Stimulated activated CD4-positive, alpha-beta T cell treated with anti-CD3 and anti-CD28 coated beads, Interleukin-15, amount 100 ng/mL, for 24 hours (primary cell): ENCODE measurements at regions not wholly inside any gene's neighbourhood (a gene's known extent, or its start where the extent isn't known, plus 50 kb on each side); places are given as distances from the start of the nearest gene placed in this dataset.

Source experiments
- DNase-seq: peaks from one replicate; pipeline ENCODE4 v3.0.0-alpha.2; 2020

DNA sequence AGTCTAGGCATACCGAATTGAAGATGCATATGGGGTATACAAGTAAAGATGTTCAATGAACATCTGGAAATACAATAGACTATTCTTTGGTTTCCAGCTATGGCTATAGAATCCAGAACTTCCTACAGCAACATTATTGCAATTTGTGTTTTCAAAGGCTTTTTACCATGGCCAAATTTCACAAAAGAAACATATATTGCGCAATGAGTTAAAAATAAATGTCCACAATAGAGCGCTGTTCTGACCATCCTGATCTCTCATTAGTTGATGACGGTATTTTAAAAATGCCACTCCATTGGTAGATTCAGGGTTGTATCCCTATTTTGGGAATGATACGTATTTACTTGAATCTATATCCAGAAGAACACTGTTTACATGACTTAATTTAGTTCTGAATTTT, 139.2 kb downstream of the LINC00632 start:
- no peak for DNase-seq

DNA sequence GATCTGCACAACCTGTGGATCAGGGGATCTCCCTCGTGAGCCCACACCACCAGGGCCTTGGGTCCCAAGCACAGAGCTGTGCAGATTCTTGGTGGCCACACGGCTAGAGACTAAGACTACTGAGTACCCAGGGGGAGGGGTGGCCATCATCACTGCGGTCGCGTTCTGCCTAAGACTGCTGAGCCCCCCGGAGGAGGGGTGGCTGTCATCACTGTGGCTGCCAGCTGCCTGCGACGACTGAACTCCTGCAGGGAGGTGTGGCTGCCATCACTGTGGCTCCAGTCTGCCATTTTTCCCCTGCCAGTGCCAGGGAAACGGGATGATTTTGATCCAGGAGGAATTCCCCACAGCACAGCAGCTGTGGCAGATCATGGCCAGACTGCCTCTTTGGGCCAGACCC, 141.7 kb upstream of the SPANXB1 start:
- DNase-seq: no peak

DNA sequence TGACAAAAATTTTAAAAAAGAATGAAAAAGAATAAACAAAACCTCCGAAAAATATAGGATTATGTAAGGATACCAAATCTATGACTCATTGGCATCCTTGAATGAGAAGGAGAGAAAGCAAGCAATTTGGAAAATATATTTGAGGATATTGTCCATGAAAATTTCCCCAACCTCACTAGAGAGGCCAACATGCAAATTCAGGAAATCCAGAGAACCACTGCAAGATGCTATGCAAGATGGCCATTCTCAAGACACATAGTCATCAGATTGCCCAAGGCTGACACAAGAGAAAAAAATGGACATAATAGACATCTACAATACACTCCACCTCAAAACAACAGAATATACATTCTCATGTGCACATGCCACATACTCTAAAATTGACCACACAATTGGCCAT, 135.9 kb upstream of the SPANXB1 start:
- no peak for DNase-seq

DNA sequence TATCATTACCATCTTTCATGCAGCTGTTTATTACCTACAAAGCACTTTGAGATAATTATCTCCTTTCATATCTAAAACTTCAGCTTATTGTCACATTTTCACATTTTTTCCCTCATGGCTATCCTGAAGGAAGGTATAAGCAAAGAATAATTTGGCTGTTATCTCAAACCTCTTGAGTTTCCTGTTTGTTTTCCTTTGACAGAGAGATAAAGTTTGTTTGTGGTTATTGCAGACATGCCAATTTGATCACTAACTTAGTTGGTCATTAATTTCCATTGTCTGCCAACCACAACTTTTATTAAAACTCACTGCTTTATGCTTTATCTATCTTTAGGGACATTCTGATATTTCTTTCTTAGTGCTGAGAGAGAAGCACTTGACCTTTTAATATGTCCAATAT, 89.8 kb upstream of the SPANXB1 start:
- DNase-seq: no peak

DNA sequence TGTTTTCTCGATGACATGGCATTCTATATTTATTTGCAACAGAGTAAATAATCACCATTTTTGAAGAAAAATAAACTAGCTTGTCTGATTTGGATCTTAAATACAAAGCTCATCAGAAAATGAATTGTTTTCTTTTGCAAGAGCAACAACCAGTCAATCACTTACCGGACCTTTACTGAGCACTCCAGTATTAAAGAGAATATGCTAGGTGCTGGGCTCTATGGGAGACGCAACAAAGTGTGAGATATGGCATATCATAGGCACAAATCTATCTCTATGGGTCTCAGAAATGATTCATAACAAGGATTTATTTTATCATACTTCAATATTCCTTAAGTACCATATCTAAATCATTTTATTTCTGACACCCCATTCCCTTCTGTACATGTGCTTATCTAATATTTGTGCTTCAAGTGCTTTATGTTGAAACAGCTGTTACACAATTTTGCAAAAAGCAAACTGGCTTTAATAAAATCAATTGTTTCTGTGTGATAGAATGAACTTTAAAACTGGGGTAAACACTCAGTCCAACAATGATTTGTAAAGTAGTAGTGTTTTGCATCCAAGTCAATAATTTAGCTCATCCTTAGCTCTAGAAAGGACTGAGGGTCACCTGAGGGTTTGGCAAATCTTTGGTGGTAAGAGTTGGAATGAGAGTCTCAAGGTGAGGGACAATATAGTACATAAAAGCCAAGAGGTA, 88.4 kb upstream of the SPANXB1 start:
- DNase-seq: no peak

DNA sequence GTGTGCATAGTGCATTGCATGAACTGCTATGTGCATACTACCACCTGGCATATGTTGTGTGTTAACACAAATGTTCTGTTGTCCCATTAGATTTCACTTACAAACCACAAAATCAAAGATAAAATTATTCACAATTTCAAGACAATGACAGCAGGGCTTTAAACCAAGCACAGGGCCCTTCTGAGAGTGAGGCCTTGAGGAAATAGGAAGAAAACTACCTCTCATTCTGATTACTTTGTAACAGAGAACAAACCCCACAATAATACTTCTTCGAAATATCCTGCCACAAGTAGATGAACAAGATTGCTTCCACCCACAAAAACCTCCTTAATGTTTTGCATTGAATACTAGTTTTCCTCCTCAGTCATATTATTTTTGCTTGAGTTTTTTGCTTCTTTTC, 85.5 kb upstream of the SPANXB1 start:
- no peak for DNase-seq

DNA sequence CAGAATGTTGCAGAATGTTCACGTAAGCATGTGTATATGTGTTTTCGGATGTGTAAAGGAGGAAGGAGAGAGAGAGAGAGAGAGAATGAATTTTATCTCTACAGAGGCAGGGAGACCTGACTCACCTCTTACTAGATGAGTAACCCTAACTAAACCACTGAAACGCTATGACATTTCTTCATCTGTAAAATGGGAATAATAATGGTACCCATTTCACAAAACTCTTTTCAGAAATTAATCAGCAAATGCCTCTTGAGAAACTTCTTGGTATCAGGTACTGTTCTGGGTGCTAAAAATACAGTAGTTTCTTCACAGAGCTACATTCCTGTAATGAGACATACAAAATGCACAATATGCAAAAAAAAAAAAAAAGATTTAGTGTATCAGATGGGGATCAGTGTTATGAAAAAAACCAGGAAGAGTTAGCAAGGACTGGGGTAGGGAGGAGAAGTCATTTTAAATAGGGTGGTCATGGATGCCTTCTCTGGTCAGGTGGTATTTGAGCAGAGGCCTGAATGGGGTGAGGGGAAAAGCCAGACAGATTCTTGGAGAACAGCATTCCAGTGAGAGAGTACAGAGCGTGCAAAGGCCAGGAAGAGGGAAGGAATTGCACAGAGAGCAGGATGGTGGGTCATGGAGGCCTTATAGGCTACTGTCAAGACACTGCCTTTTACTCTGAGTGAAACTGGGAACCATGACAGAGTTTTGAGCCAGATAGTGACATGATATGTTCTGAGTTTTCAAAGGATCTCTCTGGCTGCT, 84.9 kb upstream of the SPANXB1 start:
- DNase-seq: no peak

DNA sequence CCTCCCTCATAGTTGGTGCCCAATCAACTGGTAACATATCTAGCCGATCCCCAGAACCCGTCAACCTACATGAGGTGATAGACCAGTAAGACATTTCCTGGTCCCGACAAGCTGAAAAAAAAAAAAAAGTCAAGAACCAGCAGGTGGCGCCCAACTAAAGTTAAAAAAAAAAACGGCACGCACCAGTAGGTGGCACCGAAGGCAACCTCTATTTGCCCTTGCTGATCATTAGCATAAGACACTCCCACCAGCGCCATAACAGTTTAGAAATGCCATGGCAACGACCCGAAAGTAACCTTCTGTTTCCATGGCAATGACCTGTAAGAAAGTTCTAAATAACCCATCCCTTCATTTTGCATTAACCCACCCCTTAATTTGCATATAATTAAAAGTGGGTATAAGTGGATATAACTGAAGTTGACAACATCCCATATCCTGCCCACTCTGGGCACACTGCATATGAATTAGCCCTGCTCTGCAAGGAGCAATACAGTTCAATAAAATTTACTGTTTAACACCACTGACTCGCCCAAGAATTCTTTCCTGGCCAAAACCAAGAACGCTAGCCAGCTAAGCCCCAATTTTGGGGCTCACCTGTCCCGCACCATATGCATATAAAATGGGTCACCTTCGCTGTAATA, 83.9 kb upstream of the SPANXB1 start:
- peak; percentile 27 for DNase-seq

DNA sequence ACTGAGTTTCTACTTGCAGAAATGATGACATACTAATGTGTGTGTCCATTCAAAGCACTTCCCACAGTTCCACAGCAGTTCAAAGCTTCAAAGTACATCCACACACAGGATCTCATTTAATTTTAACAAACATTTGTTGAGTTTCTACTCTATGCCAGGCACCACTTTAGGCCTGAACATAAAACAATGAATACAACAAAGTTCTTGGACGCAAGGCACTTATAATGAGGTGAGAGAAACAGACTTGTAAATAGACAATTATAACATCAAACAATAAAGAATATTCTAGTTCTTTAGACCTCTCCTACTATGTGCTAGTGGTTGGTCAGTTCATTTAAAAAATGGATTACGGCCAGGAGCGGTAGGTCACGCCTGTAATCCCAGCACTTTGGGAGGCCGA, 82.0 kb upstream of the SPANXB1 start:
- no peak for DNase-seq

- DNase-seq: no peak
Observed at GRCh38 chrX:140923118-140923517, 79.3 kb upstream of the SPANXB1 start.

GRCh38 chrX:140928739-140929138, 73.7 kb upstream of the SPANXB1 start:
- DNase-seq: no peak

DNA sequence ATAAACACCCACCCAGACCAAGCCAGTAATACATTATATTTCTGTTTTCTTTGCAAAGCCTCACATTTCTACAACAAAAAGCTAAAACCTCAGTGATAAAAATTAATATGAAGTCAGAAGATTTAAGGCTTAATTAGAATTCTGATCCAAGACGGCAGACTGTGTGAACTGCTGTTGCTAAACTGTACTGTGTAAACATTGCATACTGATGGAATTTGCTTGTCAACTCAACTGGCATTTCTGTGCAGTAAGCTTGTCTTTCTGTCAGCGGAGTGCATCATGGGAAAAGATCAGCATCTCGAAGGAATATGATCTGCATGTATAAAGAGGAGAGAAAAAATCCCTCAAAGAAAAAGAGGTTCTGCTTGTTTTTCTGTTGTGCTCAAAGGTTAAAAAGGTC, 69.4 kb upstream of the SPANXB1 start:
- no peak for DNase-seq

DNA sequence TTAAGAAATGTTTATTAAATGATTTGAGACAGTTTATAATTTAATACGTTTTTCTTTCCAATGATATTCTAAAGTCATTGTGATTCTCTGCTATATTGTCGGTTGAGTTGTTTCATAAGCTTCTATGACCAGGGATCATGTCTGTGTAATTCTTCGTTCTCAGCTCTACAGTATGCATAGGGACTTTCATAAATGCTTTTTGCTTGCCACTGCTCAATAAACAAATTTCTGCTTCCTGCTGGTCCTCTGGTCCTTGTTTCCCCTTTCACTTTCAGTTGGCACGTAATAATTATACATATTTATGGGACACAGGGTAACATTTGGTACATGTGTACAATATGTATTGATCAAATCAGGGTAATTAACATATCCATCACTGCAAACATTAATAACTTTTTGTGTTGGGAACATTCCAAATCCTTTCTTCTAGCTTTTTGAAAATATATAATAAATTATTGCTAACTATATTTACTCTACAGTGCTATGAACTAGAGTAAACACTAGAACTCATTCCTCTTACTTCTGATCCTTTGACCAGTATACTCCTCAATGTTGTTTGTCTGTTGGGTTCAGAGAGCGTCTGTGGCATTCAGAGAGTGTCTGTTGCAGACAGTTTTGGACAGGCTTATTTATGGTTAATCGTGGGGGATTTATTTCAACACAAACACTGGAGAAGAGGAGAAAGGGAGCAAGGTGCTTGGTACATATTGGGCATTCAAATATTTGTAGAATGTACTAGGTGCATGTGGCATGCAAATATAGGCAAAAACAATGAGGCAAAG, 68.3 kb upstream of the SPANXB1 start:
- no peak for DNase-seq

DNA sequence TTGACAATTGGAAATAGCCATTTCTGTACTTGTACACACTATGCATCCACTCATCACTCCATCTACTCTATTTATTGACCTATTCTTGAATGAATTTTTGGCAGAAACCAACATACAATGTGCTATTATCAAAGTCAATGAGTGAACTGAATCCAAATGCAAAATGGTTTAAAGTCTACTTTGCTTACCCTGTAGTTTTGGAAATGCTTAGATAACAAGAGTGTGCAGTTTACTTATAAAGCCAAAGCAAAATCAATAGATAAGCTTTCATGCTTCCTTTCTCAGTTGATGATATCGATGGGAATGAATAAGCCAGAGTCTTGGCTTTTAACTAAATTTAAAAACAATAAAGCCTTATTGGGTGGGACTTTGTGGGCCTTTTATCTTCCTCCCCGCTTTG, 58.9 kb upstream of the SPANXB1 start:
- DNase-seq: no peak

- DNase-seq: no peak
Observed at GRCh38 chrX:140944710-140945109, 57.7 kb upstream of the SPANXB1 start.

DNA sequence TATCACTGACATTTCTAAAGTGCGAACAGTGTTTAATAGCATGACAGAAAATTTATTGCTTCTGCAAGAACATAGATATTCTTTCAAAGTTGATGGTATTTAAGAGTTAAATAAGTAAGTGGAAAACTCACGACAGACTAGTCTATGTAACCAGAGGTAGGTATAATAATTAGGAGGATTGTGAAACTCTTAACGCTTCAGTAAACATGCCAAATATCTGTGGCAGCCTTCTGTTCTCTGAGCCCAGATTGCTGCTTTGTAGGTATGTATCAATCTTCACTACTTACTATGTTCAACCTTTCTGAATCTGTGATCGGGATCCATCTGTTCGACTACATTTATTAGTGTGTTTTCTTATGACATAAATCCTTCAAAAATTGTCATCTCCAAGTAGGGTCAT, 53.6 kb upstream of the SPANXB1 start:
- DNase-seq: no peak

GRCh38 chrX:140949233-140949632, 53.2 kb upstream of the SPANXB1 start:
- DNase-seq: no peak
